ENCODE measurements at regions not wholly inside any gene's neighbourhood (a gene's known extent, or its start where the extent isn't known, plus 50 kb on each side); places are given as distances from the start of the nearest gene placed in this dataset.

DNA sequence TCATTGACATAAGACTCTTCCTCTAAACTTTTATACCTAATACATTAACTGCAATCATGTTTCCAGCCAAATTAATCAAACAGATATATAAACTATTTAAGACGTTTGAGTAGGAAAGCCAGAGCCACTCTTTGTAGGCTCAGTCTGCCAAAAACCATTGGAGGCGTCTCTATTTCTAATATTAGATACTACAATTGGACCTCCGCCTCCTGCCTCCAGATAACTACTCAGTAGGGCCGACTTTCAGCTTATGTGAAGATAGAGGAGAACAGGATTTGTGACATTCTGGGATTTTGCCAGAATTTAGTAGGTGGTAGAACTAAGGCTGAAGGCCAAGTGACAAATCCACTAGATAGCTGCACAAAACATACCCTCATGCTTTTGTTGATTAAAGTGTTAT is 463.0 kb downstream of the CETN3 start:
- no peak for DNase-seq (ENCODE audit: low read depth in 4 of 4, low spot score in 2 of 4)

DNA sequence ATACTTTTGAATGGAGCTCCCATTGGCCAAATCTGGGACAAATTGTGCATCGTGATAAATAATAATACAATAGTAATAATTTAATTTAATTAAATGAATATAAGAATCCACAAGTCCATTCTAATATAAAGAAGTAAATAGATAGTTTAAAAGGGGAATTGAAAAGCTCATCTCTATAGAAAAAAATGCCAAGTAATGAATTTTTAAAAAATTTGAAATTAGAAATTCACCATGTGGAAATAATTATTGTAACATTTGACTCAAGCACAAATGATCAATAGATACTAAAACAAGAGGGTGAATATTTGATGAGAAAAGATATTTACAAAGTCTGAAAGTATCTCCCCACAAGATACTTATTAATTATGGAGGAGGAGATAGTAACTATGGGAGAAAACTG is 467.4 kb downstream of the CETN3 start:
- no peak for DNase-seq (ENCODE audit: low read depth in 4 of 4, low spot score in 2 of 4)

DNA sequence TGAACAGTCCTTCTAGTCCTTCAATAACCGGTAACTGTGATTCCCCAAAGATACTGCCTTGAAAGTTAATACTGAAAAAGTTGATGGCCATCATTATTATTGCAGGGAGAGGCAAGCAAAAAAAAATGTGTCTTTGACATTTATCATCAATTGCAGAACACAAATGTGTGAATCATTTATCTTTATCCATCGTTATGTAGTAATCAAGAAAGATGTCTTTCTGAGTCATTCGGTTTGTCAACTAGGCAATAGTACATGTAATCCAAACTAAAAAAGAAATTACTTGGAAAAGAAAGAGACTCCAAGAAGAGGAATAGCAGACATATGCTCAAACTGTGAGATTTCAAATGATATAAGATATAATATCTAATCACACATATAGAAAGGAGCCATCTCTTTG is 473.0 kb downstream of the CETN3 start:
- no peak for DNase-seq (ENCODE audit: low read depth in 4 of 4, low spot score in 2 of 4)

DNA sequence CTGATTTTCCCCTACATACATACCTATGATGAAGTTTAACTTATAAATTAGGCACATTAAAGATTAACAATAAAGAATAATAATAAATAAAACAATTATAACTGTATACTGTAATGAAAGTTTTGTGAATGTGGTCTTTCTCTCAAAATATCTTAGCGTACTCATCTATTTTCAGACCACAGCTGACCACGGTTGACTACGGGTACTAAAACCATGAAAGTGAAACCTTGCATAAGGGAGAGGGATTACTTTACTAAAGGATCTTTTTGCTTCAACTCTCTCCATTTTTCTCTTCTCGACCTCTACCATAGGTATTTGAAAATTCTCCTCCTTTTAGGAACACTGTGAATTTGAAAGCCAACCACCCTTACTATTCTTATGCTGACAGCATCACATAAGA is 475.5 kb downstream of the CETN3 start:
- DNase-seq (ENCODE audit: low read depth in 4 of 4, low spot score in 2 of 4): no peak

DNA sequence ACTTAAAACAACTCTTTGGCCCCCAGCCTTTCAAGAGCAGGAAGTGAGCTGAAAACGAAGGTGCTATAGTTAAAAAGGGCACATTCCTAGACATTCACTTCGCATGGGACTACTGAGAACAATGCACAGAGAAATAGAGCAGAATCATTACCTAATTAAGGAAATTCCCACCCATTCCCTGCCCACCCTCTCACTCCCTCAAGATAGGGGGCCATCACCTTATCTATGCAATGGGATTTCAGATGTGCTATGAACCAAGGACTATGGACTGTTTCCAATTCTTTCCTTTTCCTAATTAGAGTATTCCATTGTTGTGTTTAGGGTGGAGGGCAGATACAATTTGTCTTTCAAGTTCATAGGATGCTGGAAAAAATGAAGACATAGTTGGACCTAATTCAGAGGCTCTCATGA is 476.8 kb downstream of the CETN3 start:
- DNase-seq (ENCODE audit: low read depth in 4 of 4, low spot score in 2 of 4): no peak

DNA sequence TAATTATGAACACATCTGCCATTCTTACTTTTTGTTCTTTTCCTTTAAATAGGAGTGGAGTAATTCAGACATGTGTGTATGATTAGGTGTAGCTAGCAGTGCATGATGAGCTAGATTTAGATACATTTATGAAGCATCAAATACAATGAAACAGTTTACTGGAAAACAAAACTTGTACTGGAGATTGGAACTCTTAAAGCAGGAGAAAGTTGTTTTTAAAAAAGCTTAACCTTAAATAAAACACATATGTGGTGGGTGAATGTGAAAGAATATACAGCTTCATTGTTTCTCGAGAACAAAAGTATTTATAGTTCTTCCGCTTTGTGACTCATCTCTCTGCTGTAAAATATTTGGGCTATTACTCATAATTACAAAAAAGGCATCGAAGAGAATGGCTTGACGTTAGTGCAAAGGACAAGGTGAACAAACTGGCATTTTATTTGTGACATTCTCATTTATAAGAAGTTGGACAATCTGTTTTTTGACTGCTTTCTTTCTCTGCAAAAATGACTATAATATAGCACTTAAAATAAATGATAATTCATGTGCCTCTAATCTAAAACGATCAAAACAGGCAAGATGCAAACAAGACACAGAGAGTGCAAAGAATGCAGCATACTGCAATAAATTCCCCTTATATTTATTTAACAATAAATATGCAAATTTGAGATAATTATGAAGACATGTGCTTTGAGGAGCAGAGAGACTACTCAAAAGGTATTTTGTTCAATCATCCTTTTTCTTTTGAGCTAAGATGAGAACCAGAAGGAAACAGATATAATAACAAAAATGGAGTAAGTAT is 478.8 kb downstream of the CETN3 start:
- no peak for DNase-seq (ENCODE audit: low read depth in 4 of 4, low spot score in 2 of 4)

DNA sequence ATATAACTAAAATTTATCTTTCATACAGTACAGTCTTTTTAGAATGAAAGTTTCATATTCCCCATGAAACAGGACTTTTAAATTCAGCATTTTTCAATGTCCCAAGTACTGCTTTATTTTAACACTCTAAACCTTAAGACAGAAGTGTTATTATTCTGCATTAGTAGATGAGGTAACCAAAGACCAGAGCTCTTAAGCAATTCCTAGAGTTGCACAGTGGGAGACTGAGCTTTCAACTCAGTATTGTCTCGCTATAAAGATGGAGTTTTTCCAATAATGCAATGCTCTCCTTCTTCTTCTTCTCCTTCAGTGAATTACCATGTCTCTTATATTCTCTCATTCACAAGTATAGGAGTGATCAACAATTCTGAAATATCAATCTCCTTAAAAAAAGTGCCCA is 479.7 kb downstream of the CETN3 start:
- no peak for DNase-seq (ENCODE audit: low read depth in 4 of 4, low spot score in 2 of 4)

DNA sequence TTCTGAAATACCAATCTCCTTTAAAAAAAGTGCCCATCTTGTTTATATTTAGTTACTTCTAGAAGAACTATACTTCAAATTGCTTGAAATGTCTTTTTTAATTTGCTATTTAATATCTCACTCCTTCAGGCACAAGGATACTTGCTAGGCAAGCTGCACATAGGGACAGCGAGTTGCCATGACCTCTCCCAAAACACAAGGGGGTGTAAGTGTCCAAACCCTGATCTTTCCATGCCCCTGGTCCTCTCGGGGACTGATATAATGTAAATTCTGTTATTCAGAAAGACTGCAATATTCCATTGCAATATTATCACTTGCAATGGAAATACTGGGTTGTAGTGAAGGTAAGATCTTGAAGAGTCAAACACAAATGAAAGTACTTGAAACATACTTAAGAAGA is 480.4 kb downstream of the CETN3 start:
- DNase-seq (ENCODE audit: low read depth in 4 of 4, low spot score in 2 of 4): no peak

DNA sequence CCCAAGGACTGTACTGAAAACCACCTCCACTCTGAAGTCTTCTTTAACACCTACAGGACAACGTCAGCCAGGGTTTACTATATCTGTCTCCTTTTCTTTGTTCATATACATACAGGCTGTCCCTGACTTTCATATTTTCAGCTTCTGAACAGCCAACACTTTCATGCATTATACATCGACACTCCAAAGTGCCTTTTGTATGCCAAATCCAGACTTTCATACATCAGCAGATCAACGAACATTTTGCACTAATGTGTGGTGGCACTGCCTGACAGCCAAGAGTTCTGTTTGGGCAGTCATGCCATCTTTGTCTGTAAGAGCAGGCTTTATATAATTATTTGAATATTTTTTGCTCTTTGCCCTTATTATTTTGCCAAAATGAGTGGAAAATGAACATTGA is 487.4 kb downstream of the CETN3 start:
- no peak for DNase-seq (ENCODE audit: low read depth in 4 of 4, low spot score in 2 of 4)

DNA sequence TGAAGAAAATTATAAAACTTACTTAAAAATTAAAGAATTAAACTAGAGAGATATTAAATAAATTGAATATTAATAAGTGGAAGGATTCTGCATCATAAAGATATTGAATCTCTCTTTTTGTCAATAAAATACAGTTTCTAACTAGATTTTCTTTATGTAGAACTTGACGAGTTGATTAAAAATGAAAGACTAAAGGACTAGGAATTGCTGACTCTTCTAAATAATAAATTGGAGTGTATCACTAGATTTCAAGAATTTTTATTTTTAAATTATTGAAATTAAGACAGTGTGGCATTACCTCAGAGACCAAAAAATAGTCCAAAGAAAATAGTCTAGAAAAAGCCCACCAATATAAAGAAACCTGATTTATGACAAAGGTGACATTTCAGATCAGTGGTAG is 492.4 kb downstream of the CETN3 start:
- DNase-seq (ENCODE audit: low read depth in 4 of 4, low spot score in 2 of 4): no peak

DNA sequence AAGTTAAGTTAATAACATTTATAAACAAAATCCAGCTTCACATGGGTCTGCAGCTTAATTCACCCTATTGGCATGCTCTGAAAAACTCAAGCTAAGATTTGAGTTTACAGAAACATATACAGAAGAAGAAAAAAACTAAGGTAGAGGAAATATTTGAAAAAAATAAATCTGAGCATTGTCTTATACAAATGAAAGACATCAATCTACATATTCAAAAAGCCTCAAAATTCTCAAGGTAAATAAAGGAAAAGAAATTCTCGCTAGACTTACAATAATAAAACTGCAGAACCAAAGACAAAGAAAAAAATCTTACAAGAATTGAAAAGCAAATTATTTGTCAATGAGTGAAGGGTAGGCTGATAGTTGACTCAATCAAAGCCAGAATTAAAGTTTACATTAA is 493.4 kb downstream of the CETN3 start:
- DNase-seq (ENCODE audit: low read depth in 4 of 4, low spot score in 2 of 4): no peak

DNA sequence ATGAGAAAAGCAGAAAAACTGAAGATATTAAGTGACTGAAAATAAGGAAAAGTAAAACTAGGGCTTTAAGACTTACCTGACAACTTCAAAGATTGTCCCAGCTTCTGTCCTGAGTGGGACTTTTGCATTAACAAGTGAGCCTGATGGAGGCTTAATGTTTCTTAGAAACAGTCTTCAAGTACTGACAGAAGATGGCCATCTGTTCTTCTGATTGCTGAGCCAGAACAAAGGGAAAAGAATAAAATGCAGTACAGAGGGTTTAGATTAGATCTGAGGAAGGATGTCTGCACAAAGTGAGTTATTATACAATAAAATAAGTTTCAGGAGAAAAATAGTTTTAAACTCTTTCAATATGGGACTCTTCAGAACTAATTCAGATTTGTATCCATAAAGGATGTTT is 500.7 kb downstream of the CETN3 start:
- DNase-seq (ENCODE audit: low read depth in 4 of 4, low spot score in 2 of 4): no peak

DNA sequence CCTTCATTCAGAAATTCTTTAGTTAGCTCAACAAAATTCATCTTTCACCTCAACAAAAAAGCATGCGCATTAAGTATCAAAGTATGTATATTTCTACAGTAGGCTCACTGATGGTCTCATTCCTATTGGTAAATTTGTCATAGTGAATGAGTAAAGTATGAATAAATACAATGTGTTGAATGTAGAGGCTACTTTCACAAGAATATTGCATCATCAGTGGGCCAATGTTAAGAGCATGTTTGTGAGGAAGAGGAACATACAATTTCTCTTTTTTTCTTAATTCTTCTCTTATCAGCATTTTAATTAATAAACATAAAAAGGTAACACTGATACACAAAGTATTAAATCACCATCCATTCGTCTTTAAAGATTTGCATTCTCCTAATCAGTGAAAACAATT is 505.1 kb downstream of the CETN3 start:
- DNase-seq (ENCODE audit: low read depth in 4 of 4, low spot score in 2 of 4): no peak

DNA sequence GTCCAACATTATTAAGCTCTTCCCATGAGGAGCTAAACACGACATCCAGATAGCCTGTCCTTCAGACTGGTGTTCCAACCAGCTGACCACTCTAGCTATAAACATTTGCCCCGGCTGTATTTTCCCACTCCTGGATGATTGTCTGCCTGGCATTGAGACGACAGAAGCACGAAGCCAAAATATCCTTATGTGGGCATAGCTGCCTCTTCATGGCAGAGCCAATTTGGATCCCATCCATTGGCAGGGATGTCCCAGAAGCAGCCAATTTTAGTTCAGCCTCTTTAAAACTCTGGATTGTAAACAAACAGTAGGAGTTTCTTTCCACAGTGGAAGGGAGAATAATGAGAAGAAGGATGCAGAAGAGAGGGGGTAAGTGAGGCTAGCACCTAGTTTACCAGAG is 507.6 kb downstream of the CETN3 start:
- no peak for DNase-seq (ENCODE audit: low read depth in 4 of 4, low spot score in 2 of 4)

DNA sequence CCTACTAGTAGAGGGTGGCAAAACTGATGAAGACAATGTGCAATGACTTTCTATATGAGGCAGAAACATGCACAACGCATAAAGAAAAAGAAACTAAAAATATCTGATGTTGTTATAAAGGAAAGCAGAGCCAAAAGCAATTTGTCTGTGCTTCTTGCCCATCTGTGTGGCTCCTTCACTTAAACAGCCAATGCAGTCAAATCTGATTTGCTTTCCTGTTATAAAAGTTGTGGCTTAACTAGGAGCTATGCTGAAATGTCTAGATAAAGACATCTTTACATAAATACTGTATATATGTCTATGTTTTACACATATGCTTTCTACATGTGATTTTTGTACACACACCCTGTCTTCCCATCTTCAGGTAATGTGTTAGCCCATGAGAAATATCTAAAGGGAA is 508.2 kb downstream of the CETN3 start:
- no peak for DNase-seq (ENCODE audit: low read depth in 4 of 4, low spot score in 2 of 4)

DNA sequence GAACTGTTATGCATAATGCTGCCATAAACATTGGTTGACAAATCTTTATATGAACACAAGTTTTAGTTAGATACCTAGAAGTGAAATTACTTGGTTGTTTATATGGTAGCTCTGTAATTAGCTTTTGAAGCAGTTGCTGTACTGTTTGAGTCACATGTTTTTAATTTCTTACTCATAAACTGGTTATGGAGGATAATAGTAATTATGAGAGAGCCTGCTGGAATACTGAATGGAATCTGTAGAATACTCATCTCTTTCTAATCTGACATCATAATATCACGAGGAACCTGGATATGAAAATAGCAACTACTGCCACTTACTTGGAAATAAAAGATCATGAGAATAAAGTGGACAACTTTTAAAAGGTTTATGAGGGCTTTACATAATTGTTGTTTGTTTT is 509.2 kb downstream of the CETN3 start:
- DNase-seq (ENCODE audit: low read depth in 4 of 4, low spot score in 2 of 4): no peak

DNA sequence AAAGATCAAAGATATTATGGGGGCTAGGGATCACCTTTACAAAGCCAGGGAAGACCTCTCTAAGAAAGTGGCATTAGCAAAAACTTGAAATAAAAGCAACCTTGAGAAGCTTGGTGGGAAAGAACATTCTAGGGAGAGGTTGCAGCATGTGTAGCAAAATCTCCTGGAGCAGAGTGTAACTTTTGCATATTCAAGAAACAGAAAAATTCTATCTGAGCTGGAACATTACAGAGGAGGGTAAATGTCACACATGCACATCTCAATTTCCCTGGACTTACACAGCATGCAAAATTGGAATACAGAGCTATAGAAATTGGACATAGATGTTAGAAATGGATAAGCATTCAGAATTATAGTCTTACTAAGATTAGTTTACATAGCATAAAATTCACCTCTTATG is 510.0 kb downstream of the CETN3 start:
- DNase-seq (ENCODE audit: low read depth in 4 of 4, low spot score in 2 of 4): no peak

DNA sequence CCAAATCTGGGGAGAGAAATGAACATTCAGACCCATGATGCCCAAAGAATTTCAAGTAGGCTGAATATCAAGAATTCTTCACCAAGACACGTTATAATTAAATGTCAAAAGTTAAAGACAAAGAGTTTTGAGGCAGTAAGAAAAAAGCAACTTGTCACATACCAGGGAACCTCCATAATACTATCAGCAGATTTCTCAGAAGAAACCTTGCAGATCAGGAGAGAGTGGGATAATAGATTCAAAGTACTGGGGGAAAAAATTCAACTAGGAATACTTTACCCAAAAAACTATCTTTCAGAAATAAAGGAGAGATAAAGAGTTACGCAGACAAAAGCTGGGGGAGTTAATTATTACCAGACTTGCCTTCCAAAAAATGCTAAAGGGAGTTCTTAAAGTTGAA is 516.0 kb downstream of the CETN3 start:
- DNase-seq (ENCODE audit: low read depth in 4 of 4, low spot score in 2 of 4): no peak

DNA sequence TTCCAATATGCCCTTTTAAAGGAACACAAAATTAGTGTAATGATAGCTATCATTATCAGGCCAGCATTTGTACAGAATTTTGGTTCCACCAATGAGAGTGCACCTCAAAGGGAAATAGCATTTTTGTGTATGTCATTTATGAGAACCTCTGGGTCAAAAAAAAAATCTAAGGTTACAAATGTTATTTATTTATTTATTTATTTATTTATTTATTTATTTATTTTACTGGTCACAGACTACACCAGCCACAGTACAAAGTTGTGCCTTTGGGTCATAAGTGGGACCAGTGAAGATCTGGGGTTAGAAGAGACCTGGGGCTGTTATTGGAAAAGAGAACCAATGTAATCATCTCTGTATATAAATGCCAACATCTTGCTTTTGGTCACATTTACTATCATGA is 523.9 kb downstream of the CETN3 start:
- no peak for DNase-seq (ENCODE audit: low read depth in 4 of 4, low spot score in 2 of 4)

DNA sequence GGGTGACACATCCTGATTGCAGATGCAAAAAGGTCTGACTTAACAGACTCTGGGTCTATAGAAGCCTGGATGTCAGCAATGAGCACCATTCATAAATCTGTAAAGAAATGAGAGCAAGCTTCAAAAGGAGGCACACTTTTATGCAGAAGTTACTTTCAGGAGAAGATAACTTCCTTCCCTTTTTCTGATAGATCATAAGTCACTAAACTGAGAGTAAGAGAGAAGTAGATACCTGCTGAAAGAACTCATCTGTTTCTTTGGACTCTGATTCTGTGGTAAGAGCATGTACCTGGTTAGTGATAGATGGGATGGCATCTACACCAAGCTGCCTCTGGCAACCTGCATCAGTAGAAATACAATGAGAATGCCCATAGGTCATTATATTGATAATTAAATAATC is 525.6 kb downstream of the CETN3 start:
- DNase-seq (ENCODE audit: low read depth in 4 of 4, low spot score in 2 of 4): no peak

DNA sequence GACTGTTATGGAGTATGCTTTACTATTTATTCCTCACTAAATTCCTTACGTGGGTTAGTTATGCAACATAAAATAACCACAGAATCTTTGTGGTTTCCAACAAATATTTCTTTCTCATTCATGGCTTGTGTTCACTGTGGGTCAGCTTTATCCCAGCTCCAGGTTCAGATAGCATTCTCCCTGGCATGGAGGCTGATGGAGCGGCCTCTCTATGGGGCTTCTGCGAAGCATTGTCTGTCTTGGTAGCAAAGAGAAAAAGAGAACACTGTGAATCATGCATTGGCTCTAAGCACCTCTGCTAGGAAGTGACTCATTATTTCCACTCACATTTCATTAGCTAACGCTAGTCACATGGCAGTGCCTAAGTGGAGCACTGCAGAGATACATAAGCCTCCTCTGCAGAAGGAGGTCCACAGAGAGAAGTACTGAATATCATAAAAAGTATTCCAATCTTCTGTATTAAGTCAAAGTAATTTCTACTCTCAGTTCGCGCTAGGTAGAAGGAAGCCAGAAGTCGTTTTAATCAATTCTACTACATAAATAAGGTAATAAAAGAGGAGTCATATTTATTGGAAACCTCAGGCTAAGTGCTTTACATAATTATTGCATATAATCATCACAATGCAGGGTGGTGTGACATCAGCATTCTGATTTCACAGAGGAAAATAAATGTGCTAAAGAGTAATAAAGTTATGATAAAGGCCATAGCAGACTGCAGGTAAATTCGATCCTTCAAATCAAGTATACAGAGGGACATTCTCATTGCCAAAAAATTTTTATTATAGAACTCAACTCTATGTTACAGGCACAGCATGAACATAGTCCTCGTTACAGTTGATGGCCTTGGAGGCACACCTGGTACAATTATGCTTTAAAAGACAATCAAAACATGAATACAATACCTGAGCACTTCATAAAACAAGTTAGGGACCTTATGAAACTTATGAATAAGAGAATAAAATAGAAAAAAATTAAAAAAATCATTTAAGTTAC is 531.1 kb downstream of the CETN3 start:
- no peak for DNase-seq (ENCODE audit: low read depth in 4 of 4, low spot score in 2 of 4)

DNA sequence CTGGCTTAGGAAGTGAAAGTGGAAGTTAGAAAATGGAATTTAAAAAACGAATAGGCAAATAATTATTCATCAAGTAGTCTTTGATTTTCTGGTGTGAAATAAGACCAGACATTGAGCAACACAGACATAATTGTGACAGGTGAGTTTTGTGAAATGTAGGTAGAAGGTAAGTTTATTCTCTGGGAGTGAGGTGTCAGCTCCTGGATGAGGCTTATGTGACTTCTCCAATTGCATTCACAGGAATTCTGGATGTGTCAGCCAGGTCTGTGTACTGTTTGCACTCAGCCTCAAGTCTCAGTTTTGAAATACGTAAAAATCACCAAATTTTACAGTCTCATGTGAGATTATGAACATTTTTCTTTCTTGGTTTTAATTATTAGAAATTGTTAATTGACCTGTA is 537.6 kb downstream of the CETN3 start:
- no peak for DNase-seq (ENCODE audit: low read depth in 4 of 4, low spot score in 2 of 4)

All from left renal cortex interstitium (tissue), 4 donors.